Stimulated activated CD8-positive, alpha-beta memory T cell treated with anti-CD3 and anti-CD28 coated beads, Interleukin-7, amount 100 ng/mL, for 24 hours (primary cell): ENCODE measurements at regions not wholly inside any gene's neighbourhood (a gene's known extent, or its start where the extent isn't known, plus 50 kb on each side); places are given as distances from the start of the nearest gene placed in this dataset.
A peak's percentile ranks its signal among the peaks of the same experiment; 100 is the strongest.
"Not testable (repeated sequence)": the region's sequence is repeated elsewhere in the genome, so short reads cannot be mapped to it uniquely, and the experiment has no call there.

Experiments
- DNase-seq: peaks from one replicate; pipeline ENCODE4 v3.0.0-alpha.2; 2020; ENCODE audit warnings: low read depth

GRCh38 chr12:119931402-119931801 lies 54.3 kb upstream of the CIT start:
- DNase-seq, result no peak

GRCh38 chr12:119932921-119933320 lies 55.8 kb upstream of the CIT start:
- DNase-seq, result no peak

- not testable (repeated sequence) for DNase-seq
Observed at GRCh38 chr12:119934780-119935179, 54.3 kb upstream of the BICDL1 start.

GRCh38 chr12:119936705-119937311 lies 52.2 kb upstream of the BICDL1 start:
- DNase-seq, result no peak

- DNase-seq, result peak; percentile 37
Observed at GRCh38 chr12:119938049-119938667, 50.9 kb upstream of the BICDL1 start.
